ENCODE measurements at regions not wholly inside any gene's neighbourhood (a gene's known extent, or its start where the extent isn't known, plus 50 kb on each side); places are given as distances from the start of the nearest gene placed in this dataset.
"Not testable (repeated sequence)": the region's sequence is repeated elsewhere in the genome, so short reads cannot be mapped to it uniquely, and the experiment has no call there.

DNA sequence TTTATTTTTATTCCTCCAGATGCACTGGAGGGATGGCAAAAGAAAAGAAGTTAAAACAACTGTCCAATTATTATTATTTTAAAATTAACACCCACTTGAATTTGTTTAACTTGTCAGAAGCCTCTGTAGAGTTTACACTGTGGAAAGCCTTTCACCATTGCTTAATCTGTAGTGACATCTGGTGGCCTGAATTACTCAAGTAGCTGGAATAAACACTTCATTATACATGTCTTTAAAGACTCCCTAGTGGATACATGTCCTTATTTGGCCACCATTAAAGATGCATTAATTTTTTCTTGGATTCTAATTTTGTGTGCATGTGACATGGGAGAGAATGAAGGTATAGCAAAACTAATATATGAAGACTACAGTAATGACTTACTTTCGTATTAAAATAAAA is 1496.5 kb downstream of the FAM181B start:
- DNase-seq = no peak

DNA sequence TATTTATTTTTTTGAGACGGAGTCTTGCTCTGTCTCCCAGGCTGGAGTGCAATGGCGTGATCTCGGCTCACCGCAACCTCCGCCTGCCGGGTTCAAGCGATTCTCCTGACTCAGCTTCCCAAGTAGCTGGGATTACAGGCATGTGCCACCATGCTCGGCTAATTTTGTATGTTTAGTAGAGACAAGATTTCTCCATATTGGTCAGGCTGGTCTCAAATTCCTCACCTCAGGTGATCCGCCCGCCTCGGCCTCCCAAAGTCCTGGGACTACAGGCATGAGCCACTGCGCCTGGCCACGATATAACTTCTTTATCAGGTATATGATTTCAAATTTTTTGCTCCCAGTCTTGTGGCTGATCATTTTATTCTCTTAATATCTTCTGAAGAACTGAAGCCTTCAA is 1506.3 kb downstream of the FAM181B start:
- DNase-seq = not testable (repeated sequence)

DNA sequence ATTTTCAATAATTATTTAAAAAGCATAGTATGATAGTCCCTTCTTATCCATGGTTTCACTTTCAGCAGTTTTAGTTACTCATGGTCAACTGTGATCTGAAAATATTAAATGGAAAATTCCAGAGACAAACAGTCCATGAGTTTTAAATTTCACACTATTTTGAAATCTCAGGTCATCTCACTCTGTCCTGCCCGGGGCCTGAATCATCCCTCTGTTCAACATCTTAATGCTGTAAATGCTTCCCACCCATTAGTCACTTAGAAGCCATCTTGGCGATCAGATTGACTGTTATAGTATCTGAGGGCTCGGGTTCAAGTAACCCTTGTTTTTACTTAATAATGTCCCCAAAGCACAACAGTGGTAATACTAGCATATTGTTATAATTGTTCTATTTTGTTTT is 1509.3 kb downstream of the FAM181B start:
- DNase-seq = no peak

DNA sequence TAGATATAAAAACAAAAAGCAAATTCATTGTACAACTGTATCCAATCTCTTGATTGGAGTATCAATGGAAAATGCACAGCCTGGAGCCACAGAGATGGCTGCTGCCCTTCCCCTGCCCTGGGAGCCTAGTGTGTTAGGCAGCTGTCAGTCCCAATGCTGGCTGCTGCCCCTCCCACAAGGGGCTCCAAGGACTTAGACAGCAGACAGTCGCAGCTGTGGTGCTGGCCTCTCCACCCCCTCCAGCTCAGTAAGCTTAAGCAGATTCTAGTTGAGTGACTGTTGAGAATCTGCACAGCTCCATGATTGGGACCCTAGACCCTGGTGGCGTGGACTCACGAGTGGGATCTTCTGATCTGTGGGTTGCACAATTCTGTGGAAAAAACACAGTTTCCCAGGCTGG is 1511.2 kb downstream of the FAM181B start:
- no peak for DNase-seq

GRCh38 chr11:81220146-81220895 is 1513.3 kb downstream of the FAM181B start:
- no peak for DNase-seq

GRCh38 chr11:81219661-81220060 is 1514.0 kb downstream of the FAM181B start:
- DNase-seq = no peak

- no peak for DNase-seq
Observed at GRCh38 chr11:81218440-81218839, 1515.2 kb downstream of the FAM181B start.

- no peak for DNase-seq
Observed at GRCh38 chr11:81211050-81211449, 1522.6 kb downstream of the FAM181B start.

GRCh38 chr11:81207421-81208054 is 1526.1 kb downstream of the FAM181B start:
- no peak for DNase-seq

- no peak for DNase-seq
Observed at GRCh38 chr11:81203876-81204275, 1529.8 kb downstream of the FAM181B start.

- DNase-seq = no peak
Observed at GRCh38 chr11:81197396-81197795, 1536.3 kb downstream of the FAM181B start.

GRCh38 chr11:81192516-81192915 is 1541.1 kb downstream of the FAM181B start:
- DNase-seq = no peak

DNA sequence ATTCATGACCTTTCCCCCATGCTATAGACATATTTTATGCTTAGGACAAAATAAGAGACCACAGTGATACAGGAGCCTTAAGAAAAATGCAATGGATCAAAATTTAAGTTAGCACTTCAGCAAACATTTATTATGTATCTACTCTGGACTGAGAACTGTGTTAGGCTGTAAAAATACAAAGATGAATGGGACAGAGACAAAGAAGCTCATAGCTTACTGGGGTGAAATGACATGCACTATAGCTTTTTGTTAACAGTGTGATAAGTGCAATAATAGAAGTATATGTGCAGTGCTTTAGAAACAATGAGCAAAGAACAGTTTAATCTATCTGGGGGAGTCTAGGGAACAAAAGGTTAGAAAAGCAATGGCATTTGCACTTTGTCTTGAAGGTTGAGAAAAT is 1543.1 kb downstream of the FAM181B start:
- DNase-seq = no peak

DNA sequence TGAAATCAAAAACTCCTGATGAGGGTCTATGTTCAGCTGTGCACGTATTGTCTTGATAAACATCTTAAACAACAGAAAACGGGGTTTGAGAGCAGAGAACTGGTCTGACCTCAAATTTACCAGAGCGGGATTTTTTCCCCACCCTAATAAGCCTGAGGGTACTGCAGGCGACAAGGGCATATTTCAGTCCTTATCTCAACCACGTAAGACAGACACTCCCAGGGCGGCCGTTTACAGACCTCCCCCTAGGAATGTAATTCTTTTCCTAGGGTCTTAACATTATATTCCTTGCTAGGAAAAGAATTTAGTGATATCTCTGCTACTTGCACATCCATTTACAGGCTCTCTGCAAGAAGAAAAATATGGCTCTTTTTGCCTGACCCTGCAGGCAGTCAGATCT is 1546.6 kb downstream of the FAM181B start:
- DNase-seq = not testable (repeated sequence)

- no peak for DNase-seq
Observed at GRCh38 chr11:81174646-81175330, 1558.9 kb downstream of the FAM181B start.

DNA sequence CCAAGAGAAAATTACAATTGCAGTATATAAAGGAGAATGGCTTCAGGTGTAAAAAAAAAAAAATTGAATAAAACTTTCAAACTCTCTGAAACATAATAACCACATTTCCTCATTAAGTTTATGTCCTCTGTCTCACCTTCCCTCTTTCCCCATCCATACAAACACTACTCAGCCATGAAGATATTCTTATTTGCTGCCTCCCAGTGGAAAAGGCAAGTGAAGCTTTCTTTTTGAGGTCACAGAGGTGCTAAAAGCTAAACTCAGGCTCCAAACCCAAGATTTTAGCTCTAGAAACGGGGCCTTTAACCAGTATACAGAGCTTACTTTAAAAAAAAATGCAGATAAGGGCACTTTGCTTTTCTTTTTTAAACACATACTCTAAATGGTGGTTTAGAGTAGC is 1568.5 kb downstream of the FAM181B start:
- no peak for DNase-seq

DNA sequence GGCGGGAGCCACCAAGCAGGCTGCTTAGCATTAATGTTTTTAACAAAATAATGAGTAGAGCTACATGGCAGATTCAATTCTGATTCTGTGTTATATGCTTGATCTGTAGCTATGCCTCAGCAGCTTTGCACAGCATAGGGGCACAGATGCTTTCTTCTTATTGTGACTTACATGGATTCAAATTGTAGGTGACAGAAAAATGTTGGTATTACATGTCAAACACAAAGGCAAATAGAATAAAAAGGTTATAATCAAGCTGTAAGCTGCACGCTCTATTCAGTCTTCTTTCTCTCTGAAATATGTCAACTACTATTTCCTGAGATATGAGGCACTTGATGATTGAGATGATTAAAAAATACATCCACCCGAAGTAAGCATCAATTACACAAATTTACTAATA is 1573.8 kb downstream of the FAM181B start:
- no peak for DNase-seq

- DNase-seq = no peak
Observed at GRCh38 chr11:81135570-81135969, 1598.1 kb downstream of the FAM181B start.

- no peak for DNase-seq
Observed at GRCh38 chr11:81129618-81130017, 1604.0 kb downstream of the FAM181B start.

GRCh38 chr11:81112718-81113117 is 1620.9 kb downstream of the FAM181B start:
- no peak for DNase-seq

- DNase-seq = no peak
Observed at GRCh38 chr11:81104051-81104450, 1629.6 kb downstream of the FAM181B start.

GRCh38 chr11:81098471-81098870 is 1635.2 kb downstream of the FAM181B start:
- no peak for DNase-seq

GRCh38 chr11:81092522-81092921 is 1641.1 kb downstream of the FAM181B start:
- DNase-seq = no peak

DNA sequence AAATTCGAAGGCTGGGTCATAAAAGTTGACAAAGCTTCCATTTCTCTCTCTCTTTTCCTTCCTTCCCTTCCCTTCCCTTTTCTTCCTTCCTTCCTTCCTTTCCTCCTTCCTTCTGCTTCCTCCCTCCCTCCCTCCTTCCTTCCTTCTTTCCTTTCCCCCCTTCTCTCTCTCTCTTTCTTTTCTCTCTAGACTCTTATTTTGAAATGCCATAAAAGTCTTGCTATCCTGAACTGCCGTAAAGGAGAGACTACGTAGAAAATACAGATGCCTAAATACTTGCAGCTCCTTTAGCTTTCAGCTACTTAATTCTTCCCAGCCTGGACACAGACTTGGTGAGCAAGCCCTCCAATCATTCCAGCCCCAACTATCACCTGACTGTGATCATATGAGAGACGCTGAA is 1644.4 kb downstream of the FAM181B start:
- no peak for DNase-seq
